OCI-LY3 (cell line): ENCODE measurements at regions not wholly inside any gene's neighbourhood (a gene's known extent, or its start where the extent isn't known, plus 50 kb on each side); places are given as distances from the start of the nearest gene placed in this dataset.

Experiments used
- H2AFZ ChIP-seq: fragments of 200-600, 300-600 bp; shearing (Covaris generic); 2 replicates; pipeline ENCODE4 v1.6.0; 2014; ENCODE audit warnings: antibody characterized with exemption, low read depth, low read length
- H3K27ac ChIP-seq: fragments of 200-600, 300-600 bp; sonication (generic); 2 replicates; pipeline ENCODE4 v1.5.1; 2014; ENCODE audit warnings: mild to moderate bottlenecking, low read length, moderate library complexity, mixed read lengths
- H3K27me3 ChIP-seq: fragments of 200-600, 300-600 bp; sonication (generic); 2 replicates; pipeline ENCODE4 v1.6.1; 2014; ENCODE audit warnings: low read depth, low read length, mixed read lengths
- H3K36me3 ChIP-seq: fragments of 200-600, 300-600 bp; sonication (generic); replicated peaks from 2 replicates; pipeline ENCODE3; 2014; ENCODE audit warnings: low read depth, low read length, mixed read lengths
- H3K4me1 ChIP-seq: fragments of 300-600, 200-600 bp; sonication (generic); 2 replicates; pipeline ENCODE4 v1.6.1; 2014; ENCODE audit warnings: low read length, mixed read lengths
- H3K4me2 ChIP-seq: fragments of 200-600, 300-600 bp; sonication (generic); 2 replicates; pipeline ENCODE4 v1.6.1; 2014; ENCODE audit warnings: low read length, mixed read lengths
- H3K4me3 ChIP-seq: fragments of 300-600, 200-600 bp; sonication (generic); 2 replicates; pipeline ENCODE4 v1.5.1; 2014; ENCODE audit warnings: antibody characterized with exemption, mild to moderate bottlenecking, low read length, moderate library complexity
- H3K79me2 ChIP-seq: fragments of 300-600, 200-600 bp; shearing (Covaris generic); 2 replicates; pipeline ENCODE4 v1.6.1; 2014; ENCODE audit warnings: mild to moderate bottlenecking, low read length, mixed read lengths
- H3K9ac ChIP-seq: fragments of 300-600, 200-600 bp; shearing (Covaris generic); 2 replicates; pipeline ENCODE4 v1.6.0; 2014; ENCODE audit warnings: mild to moderate bottlenecking, low read length, moderate library complexity
- H3K9me3 ChIP-seq: fragments of 200-600, 300-600 bp; shearing (Covaris generic); 2 replicates; pipeline ENCODE4 v1.6.1; 2014; ENCODE audit warnings: low read length, mixed read lengths; ENCODE audit not compliant: insufficient read depth
- H4K20me1 ChIP-seq: fragments of 200-600, 300-600 bp; sonication (generic); 2 replicates; pipeline ENCODE4 v1.6.1; 2016; ENCODE audit warnings: low read length, mixed read lengths; ENCODE audit not compliant: insufficient read depth
- EZH2phosphoT487 ChIP-seq: fragments of 200-600 bp; shearing (Covaris generic); IDR thresholded peaks from 2 replicates; pipeline ENCODE4 v1.6.1; 2018; ENCODE audit warnings: antibody characterized with exemption, mixed run types, low read depth
- TF ChIP-seq, protein P1 (sequence below): fragments of 200-600, 300-600 bp; sonication (generic); IDR thresholded peaks from 2 replicates; pipeline ENCODE4 v1.5.1; 2014; ENCODE audit warnings: antibody characterized with exemption, low read length, low read depth

DNA sequence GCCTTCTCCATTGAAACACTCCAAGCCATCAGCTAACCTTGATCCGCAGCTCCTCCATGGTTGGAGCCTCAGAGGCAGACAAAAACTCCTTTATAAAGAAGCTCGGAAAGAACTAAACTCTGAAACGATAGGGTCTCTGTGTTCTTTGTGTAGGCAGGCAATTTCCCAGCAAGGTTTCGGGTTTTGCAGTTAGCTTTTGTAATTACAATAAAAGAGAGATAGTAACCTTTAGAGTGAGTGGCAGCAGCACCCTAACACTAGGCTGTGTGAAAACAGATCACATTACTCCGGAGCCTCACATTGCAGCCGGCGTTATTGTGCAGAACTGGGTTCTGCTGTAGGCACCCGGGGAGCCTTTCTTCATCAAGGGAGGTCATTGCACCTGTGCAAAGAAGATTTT, 115.8 kb upstream of the MAP3K1 start:
- no peak overlapping the region for H3K4me3 ChIP-seq
- no peak overlapping the region for H2AFZ ChIP-seq

DNA sequence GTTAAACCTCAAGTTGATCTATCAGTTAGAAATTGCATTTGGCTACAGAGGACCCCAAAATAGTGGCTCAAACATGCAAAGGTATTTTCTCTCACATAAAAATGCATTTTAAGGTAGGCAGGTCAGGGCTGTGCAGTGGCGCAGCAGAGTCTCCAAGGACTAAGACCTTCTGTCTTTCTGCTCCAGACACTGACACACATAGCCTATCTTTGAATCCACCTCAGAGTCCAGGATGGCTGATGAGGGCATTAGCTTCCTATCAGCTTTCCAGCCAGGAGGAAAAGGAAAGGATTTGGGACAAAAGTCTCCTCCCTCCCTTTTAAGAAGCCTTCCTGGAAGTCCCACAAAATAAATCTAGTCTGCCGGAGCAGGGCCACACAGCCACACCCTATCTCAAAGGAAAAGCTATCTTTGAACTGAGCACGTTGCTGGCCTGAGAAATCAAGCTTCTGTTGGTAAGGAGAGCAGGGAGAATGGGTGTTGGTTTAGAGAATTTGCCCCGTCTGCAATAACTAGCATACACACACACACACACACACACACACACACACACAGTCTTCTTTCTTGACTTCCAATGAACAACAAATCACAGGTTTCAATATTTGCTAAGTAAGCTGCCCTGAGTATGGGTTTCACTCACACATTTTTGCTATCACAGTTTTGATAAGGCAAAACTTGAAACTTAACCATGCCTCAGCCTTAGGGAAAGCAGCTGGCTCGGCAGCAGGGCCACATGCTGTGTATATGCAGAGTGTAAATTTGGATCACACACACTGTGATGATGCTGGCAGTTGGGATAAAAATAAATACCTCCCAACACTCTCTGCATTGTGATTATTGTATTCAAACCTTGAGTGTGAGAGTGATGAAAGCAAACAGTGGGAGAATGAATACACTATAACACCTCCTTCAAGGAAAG, 116.6 kb upstream of the MAP3K1 start:
- no peaks in the 10 kb centered on the region for H4K20me1 ChIP-seq
- no peak overlapping the region for H3K4me3 ChIP-seq
- no peaks in the 10 kb centered on the region for H3K27me3 ChIP-seq
- no peak for TF ChIP-seq EZH2phosphoT487
- TF ChIP-seq, protein P1, sequence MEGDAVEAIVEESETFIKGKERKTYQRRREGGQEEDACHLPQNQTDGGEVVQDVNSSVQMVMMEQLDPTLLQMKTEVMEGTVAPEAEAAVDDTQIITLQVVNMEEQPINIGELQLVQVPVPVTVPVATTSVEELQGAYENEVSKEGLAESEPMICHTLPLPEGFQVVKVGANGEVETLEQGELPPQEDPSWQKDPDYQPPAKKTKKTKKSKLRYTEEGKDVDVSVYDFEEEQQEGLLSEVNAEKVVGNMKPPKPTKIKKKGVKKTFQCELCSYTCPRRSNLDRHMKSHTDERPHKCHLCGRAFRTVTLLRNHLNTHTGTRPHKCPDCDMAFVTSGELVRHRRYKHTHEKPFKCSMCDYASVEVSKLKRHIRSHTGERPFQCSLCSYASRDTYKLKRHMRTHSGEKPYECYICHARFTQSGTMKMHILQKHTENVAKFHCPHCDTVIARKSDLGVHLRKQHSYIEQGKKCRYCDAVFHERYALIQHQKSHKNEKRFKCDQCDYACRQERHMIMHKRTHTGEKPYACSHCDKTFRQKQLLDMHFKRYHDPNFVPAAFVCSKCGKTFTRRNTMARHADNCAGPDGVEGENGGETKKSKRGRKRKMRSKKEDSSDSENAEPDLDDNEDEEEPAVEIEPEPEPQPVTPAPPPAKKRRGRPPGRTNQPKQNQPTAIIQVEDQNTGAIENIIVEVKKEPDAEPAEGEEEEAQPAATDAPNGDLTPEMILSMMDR: no peak
- peaks cover 22% of the 10 kb centered on the region for H3K4me1 ChIP-seq
- 0 out of 2 replicates have a peak overlapping the region, but pooled peaks have one; percentile 46 for H2AFZ ChIP-seq
- no peaks in the 10 kb centered on the region for H3K79me2 ChIP-seq
- no peaks in the 10 kb centered on the region for H3K9me3 ChIP-seq
- H3K4me2 ChIP-seq: 0 out of 2 replicates have a peak overlapping the region, but pooled peaks have one; percentile 9
- H3K36me3 ChIP-seq: no peaks in the 10 kb centered on the region
- no peak overlapping the region for H3K27ac ChIP-seq
- no peak overlapping the region for H3K9ac ChIP-seq

More for the DNA sequence above, 115.8 kb upstream of the MAP3K1 start:
- no peak for TF ChIP-seq EZH2phosphoT487
- TF ChIP-seq, protein P1: no peak
- Histone ChIP-seq H3K9me3 (no peaks in the 10 kb centered on the region), H3K27ac (no peak overlapping the region), H3K36me3 (no peaks in the 10 kb centered on the region), H3K9ac (no peak overlapping the region), H3K4me1 (peaks cover 25% of the 10 kb centered on the region), H3K4me2 (no peak overlapping the region), H4K20me1 (no peaks in the 10 kb centered on the region), H3K27me3 (no peaks in the 10 kb centered on the region), H3K79me2 (no peaks in the 10 kb centered on the region)

DNA sequence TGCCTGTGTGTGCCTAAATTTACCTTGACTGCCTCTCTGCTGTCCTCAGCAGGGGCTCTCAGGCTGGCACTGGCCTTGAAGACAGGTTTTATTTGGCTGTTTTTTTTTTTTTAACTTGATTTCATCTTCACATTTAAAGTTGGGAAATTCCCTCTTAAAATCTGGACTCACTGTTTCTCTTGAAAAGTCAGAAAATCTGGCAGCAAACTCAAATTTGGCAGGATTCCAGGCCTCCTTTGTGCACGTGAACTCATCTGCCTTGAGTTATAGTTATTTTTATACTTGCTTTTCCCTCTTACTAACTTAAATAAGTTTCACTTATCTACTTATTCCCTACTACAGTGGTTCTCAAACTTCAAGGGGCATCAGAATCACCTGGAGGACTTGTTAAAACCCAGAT, 118.4 kb upstream of the MAP3K1 start:
- peak overlapping the region; percentile 28 for H3K4me2 ChIP-seq
- H3K4me3 ChIP-seq: no peak overlapping the region
- no peaks in the 10 kb centered on the region for H4K20me1 ChIP-seq
- H3K36me3 ChIP-seq: no peaks in the 10 kb centered on the region
- no peaks in the 10 kb centered on the region for H3K79me2 ChIP-seq
- no peak for TF ChIP-seq EZH2phosphoT487
- TF ChIP-seq, protein P1: no peak
- no peak overlapping the region for H2AFZ ChIP-seq
- peaks cover 24% of the 10 kb centered on the region for H3K4me1 ChIP-seq
- H3K27me3 ChIP-seq: no peaks in the 10 kb centered on the region
- no peak overlapping the region for H3K27ac ChIP-seq
- H3K9me3 ChIP-seq: no peaks in the 10 kb centered on the region
- no peak overlapping the region for H3K9ac ChIP-seq

DNA sequence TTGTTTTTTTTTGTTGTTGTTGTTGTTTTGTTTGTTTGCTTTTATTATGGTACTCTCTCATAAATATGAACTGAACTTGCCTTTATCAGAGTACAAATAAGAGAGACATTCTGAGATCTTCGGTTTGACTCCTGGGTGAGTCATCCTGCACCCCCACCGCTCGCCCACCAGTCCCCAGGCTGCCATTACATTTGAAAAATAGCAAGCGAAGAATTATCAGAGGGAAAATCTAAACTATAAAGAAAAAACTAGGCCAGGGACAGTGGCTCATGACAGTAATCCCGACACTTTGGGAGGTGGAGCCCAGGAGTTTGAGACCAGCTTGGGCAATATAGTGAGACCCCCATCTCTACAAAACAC, 122.1 kb upstream of the MAP3K1 start:
- H4K20me1 ChIP-seq: no peaks in the 10 kb centered on the region
- H3K4me2 ChIP-seq: no peak overlapping the region
- H3K27me3 ChIP-seq: no peaks in the 10 kb centered on the region
- TF ChIP-seq, protein P1: no peak
- no peak overlapping the region for H3K4me3 ChIP-seq
- H3K79me2 ChIP-seq: no peaks in the 10 kb centered on the region
- H3K36me3 ChIP-seq: no peaks in the 10 kb centered on the region
- H3K9ac ChIP-seq: no peak overlapping the region
- H3K4me1 ChIP-seq: peaks cover 29% of the 10 kb centered on the region
- H2AFZ ChIP-seq: no peak overlapping the region
- no peaks in the 10 kb centered on the region for H3K9me3 ChIP-seq
- no peak overlapping the region for H3K27ac ChIP-seq
